H1 (cell line): ENCODE measurements at regions not wholly inside any gene's neighbourhood (a gene's known extent, or its start where the extent isn't known, plus 50 kb on each side); places are given as distances from the start of the nearest gene placed in this dataset.

Experiments
- CTCF ChIA-PET: fragments of 300-600 bp; sonication (Branson Sonifier 250); formaldehyde crosslinking; loops from one replicate; lab custom pipeline; 2021; ENCODE audit not compliant: partially characterized antibody; lab: Charles Lee
- POLR2A ChIA-PET: fragments of 300-600 bp; sonication (Branson Sonifier 250); formaldehyde crosslinking; loops from one replicate; lab custom pipeline; 2021; ENCODE audit warnings: inconsistent platforms; ENCODE audit not compliant: partially characterized antibody; lab: Charles Lee
- DNase-seq, 2 experiments: peaks; one replicate each; pipeline versions ENCODE4 v3.0.0 to v3.0.0-alpha.2; 2010 to 2022; ENCODE audit warnings: low spot score in 2 of 2, low read depth in 1 of 2, mixed read lengths in 1 of 2
- FAIRE-seq: peaks from 2 replicates; lab custom pipeline; 2011; peaks lifted over from hg19 to GRCh38; lab: Jason Lieb, UNC
- H2AFZ ChIP-seq: 2 replicates; pipeline ENCODE4 v1.8.1; 2012; ENCODE audit warnings: low read length, inconsistent platforms
- H2AK5ac ChIP-seq: 2 replicates; pipeline ENCODE4 v1.6.1; 2013; ENCODE audit warnings: low read depth, low read length
- H2BK120ac ChIP-seq: replicated peaks from 2 replicates; pipeline ENCODE3; 2013; ENCODE audit warnings: low read depth, low read length, inconsistent platforms
- H2BK12ac ChIP-seq: 2 replicates; pipeline ENCODE4 v1.6.1; 2013; ENCODE audit warnings: low read depth, low read length
- H2BK15ac ChIP-seq: 2 replicates; pipeline ENCODE4 v1.6.1; 2013; ENCODE audit warnings: low read length
- H2BK20ac ChIP-seq: 2 replicates; pipeline ENCODE4 v1.6.1; 2013; ENCODE audit warnings: low read length
- H2BK5ac ChIP-seq: 2 replicates; pipeline ENCODE4 v1.6.1; 2013; ENCODE audit warnings: low read depth, low read length
- H3K14ac ChIP-seq: 2 replicates; pipeline ENCODE4 v1.6.1; 2013; ENCODE audit warnings: inconsistent platforms; ENCODE audit not compliant: insufficient read length
- H3K18ac ChIP-seq: 2 replicates; pipeline ENCODE4 v1.6.1; 2013; ENCODE audit warnings: low read length; ENCODE audit errors: extremely low read depth
- H3K23ac ChIP-seq: 2 replicates; pipeline ENCODE4 v1.6.1; 2013; ENCODE audit warnings: inconsistent platforms; ENCODE audit not compliant: insufficient read length
- H3K23me2 ChIP-seq: 2 replicates; pipeline ENCODE4 v1.6.1; 2013; ENCODE audit warnings: low read depth, low read length
- H3K27ac ChIP-seq: 2 replicates; pipeline ENCODE4 v1.6.1; 2011; ENCODE audit warnings: low read depth, low read length, inconsistent platforms
- H3K27me3 ChIP-seq, 4 experiments: replicated peaks in 1 of 4; 1 replicate in 1 of 4; 2 replicates in 3 of 4; pipeline versions ENCODE4 v1.6.1 to v1.8.1; 2011 to 2013; ENCODE audit warnings: low read length in 3 of 4, mild to moderate bottlenecking in 3 of 4, inconsistent platforms in 2 of 4, mixed read lengths in 2 of 4, moderate library complexity in 1 of 4; ENCODE audit not compliant: control insufficient read depth in 3 of 4, insufficient read depth in 3 of 4; ENCODE audit errors: extremely low read depth in 1 of 4
- H3K36me3 ChIP-seq, 4 experiments: 2 replicates each; pipeline versions ENCODE4 v1.6.1 to v1.8.1; 2011 to 2013; ENCODE audit warnings: mild to moderate bottlenecking in 4 of 4, low read length in 3 of 4, moderate library complexity in 2 of 4, control low read depth in 1 of 4, inconsistent platforms in 1 of 4; ENCODE audit not compliant: insufficient read depth in 4 of 4, control insufficient read depth in 2 of 4
- H3K4ac ChIP-seq: replicated peaks from 2 replicates; pipeline ENCODE3; 2013; ENCODE audit warnings: low read length, low read depth, mixed read lengths, inconsistent platforms; ENCODE audit not compliant: insufficient read length
- H3K4me1 ChIP-seq, 4 experiments: replicated peaks in 1 of 4; 1 replicate in 1 of 4; 2 replicates in 3 of 4; pipeline versions ENCODE4 v1.6.1 to v1.8.1; 2011 to 2013; ENCODE audit warnings: low read length in 3 of 4, inconsistent platforms in 2 of 4, mixed read lengths in 1 of 4; ENCODE audit not compliant: insufficient read depth in 4 of 4, control insufficient read depth in 3 of 4
- H3K4me2 ChIP-seq, 2 experiments: 2 replicates each; pipeline versions ENCODE4 v1.6.1 to v1.8.1; 2011 to 2013; ENCODE audit warnings: low read depth in 2 of 2, low read length in 2 of 2, control low read depth in 1 of 2, inconsistent platforms in 1 of 2, mild to moderate bottlenecking in 1 of 2; ENCODE audit not compliant: insufficient read depth in 1 of 2
- H3K4me3 ChIP-seq, 4 experiments: fragments of 200-600, 300-600 bp in 1 of 4; sonication (generic), shearing (Covaris generic), sonication (Bioruptor Twin) in 1 of 4; 2 replicates each; pipeline versions ENCODE4 v1.5.1 to v1.8.1; 2011 to 2016; ENCODE audit warnings: low read length in 4 of 4, low read depth in 3 of 4, control low read depth in 2 of 4, inconsistent platforms in 2 of 4, mild to moderate bottlenecking in 2 of 4, mixed read lengths in 1 of 4, moderate library complexity in 1 of 4; ENCODE audit not compliant: insufficient read depth in 2 of 4; ENCODE audit errors: extremely low read depth in 1 of 4
- H3K56ac ChIP-seq: replicated peaks from 2 replicates; pipeline ENCODE3; 2013; ENCODE audit warnings: low read depth, mild to moderate bottlenecking, mixed read lengths, low read length, inconsistent platforms; ENCODE audit not compliant: insufficient read length
- H3K79me1 ChIP-seq: 2 replicates; pipeline ENCODE4 v1.6.1; 2013; ENCODE audit warnings: low read depth, low read length, control low read depth
- H3K79me2 ChIP-seq, 2 experiments: 2 replicates each; pipeline versions ENCODE4 v1.6.1 to v1.8.1; 2012 to 2013; ENCODE audit warnings: low read length in 2 of 2, mild to moderate bottlenecking in 2 of 2, inconsistent platforms in 1 of 2; ENCODE audit not compliant: insufficient read depth in 2 of 2, control insufficient read depth in 1 of 2
- H3K9ac ChIP-seq, 4 experiments: replicated peaks in 1 of 4; 1 replicate in 1 of 4; 2 replicates in 3 of 4; pipeline versions ENCODE4 v1.6.1 to v1.8.1; 2011 to 2013; ENCODE audit warnings: low read depth in 3 of 4, low read length in 3 of 4, control low read depth in 2 of 4, mild to moderate bottlenecking in 2 of 4, moderate library complexity in 2 of 4, inconsistent platforms in 1 of 4; ENCODE audit errors: extremely low read depth in 1 of 4
- H3K9me3 ChIP-seq, 2 experiments: 2 replicates each; pipeline versions ENCODE4 v1.6.1 to v1.8.1; 2012 to 2013; ENCODE audit warnings: mild to moderate bottlenecking in 2 of 2, moderate library complexity in 2 of 2, control low read depth in 1 of 2, inconsistent platforms in 1 of 2, low read depth in 1 of 2, low read length in 1 of 2, mixed read lengths in 1 of 2; ENCODE audit not compliant: insufficient read depth in 2 of 2
- H4K20me1 ChIP-seq, 2 experiments: replicated peaks in 1 of 2; 2 replicates each; pipeline versions ENCODE3 to v1.8.1; 2011 to 2013; ENCODE audit warnings: inconsistent platforms in 2 of 2, low read length in 2 of 2, mild to moderate bottlenecking in 1 of 2; ENCODE audit not compliant: insufficient read depth in 2 of 2, control insufficient read depth in 1 of 2
- H4K5ac ChIP-seq: 2 replicates; pipeline ENCODE4 v1.6.1; 2013; ENCODE audit warnings: low read length, low read depth, mixed read lengths, inconsistent platforms; ENCODE audit not compliant: insufficient read length
- H4K8ac ChIP-seq: 2 replicates; pipeline ENCODE4 v1.8.0; 2013; ENCODE audit warnings: mild to moderate bottlenecking, moderate library complexity, low read length, inconsistent platforms; ENCODE audit not compliant: insufficient read depth; ENCODE audit errors: extremely low read depth
- H4K91ac ChIP-seq: replicated peaks from 2 replicates; pipeline ENCODE3; 2013; ENCODE audit warnings: low read length, mixed read lengths, inconsistent platforms; ENCODE audit not compliant: insufficient read length
- CBX8 ChIP-seq: fragments of 300-800, 300-1000 bp; sonication (generic); IDR thresholded peaks from 2 replicates; pipeline ENCODE4 v1.7.1; 2016; ENCODE audit warnings: low read depth, low read length, borderline replicate concordance
- KDM1A ChIP-seq: fragments of 200-600, 300-600 bp; sonication (generic); IDR thresholded peaks from 2 replicates; pipeline ENCODE4 v1.7.1; 2016; ENCODE audit warnings: mild to moderate bottlenecking, low read length, borderline replicate concordance
- POLR2AphosphoS5 ChIP-seq: IDR thresholded peaks from 2 replicates; pipeline ENCODE4 v1.6.1; 2011; ENCODE audit warnings: low read depth, low read length
- POU5F1 ChIP-seq: IDR thresholded peaks from 2 replicates; pipeline ENCODE4 v1.6.1; 2011; ENCODE audit warnings: low read depth, mild to moderate bottlenecking, low read length, moderate library complexity
- SP1 ChIP-seq: IDR thresholded peaks from 2 replicates; pipeline ENCODE4 v1.6.1; 2011; ENCODE audit warnings: low read depth, low read length
- SP4 ChIP-seq: IDR thresholded peaks from 2 replicates; pipeline ENCODE4 v1.6.1; 2012; ENCODE audit warnings: low read length, inconsistent platforms
- TAF7 ChIP-seq: optimal IDR thresholded peaks from 2 replicates; pipeline ENCODE3; 2011; ENCODE audit warnings: low read depth, mild to moderate bottlenecking, inconsistent platforms, low read length, moderate library complexity, borderline replicate concordance
- YY1 ChIP-seq: IDR thresholded peaks from 2 replicates; pipeline ENCODE4 v1.6.1; 2011; ENCODE audit warnings: low read depth, mild to moderate bottlenecking, low read length
- whole genome bisulfite sequencing, 2 experiments: shearing (Covaris generic) in 1 of 2; methylation state at CpG; one replicate each; pipeline versions ENCODE4 v1.1.6 to v1.1.7; 2013 to 2015; ENCODE audit warnings: low lambda C conversion rate in 2 of 2, mixed read lengths in 2 of 2, inconsistent platforms in 1 of 2, low coverage in 1 of 2, missing lambda C conversion rate in 1 of 2; ENCODE audit not compliant: insufficient replicate concordance in 2 of 2, insufficient coverage in 1 of 2, insufficient read length in 1 of 2; ENCODE audit errors: extremely low coverage in 1 of 2, missing lambda C conversion rate in 1 of 2; 5-methylcytosine and 5-hydroxymethylcytosine counted together

GRCh38 chr4:4668355-4669210 is 126.7 kb upstream of the STX18 start:
- H2BK15ac ChIP-seq = peak overlapping the region; percentile 47; the same call in 1 of the 2 replicates
- H3K27me3 ChIP-seq = no peaks in the 10 kb centered on the region; a peak in 3 of 7 replicates
- no peaks in the 10 kb centered on the region for H3K79me1 ChIP-seq
- no peaks in the 10 kb centered on the region for H3K9me3 ChIP-seq
- peak overlapping the region in 1 of 4 experiments; percentile 52; a peak in 2 of 8 replicates for H3K4me3 ChIP-seq
- WGBS, 2 experiments = 55% methylated on average over 15 of the region's 15 CpGs; no CpG with 5 or more reads in 1 of the 2 experiments
- H3K23ac ChIP-seq = no peak overlapping the region
- H2AK5ac ChIP-seq = peak overlapping the region; percentile 67; the same call in 1 of the 2 replicates
- H3K79me2 ChIP-seq = no peaks in the 10 kb centered on the region
- peak overlapping the region; percentile 52; the same call in 1 of the 2 replicates for H2BK20ac ChIP-seq
- no peaks in the 10 kb centered on the region for H3K36me3 ChIP-seq
- peak overlapping the region; percentile 73; the same call in 1 of the 2 replicates for H3K27ac ChIP-seq
- H3K18ac ChIP-seq = peak overlapping the region; percentile 53
- H4K5ac ChIP-seq = peak overlapping the region; percentile 63
- DNase-seq (no peak), FAIRE-seq (no peak)
- H4K8ac ChIP-seq = no peak overlapping the region
- CTCF ChIA-PET = interaction anchor here (0.6 to 6.1 kb wide), 40 partner anchors 11 to 339 kb away, joined by 3 to 61 read pairs (median 4); no protein-coding TSS in a partner anchor
- H3K23me2 ChIP-seq = peaks cover 4% of the 10 kb centered on the region; the same call in 1 of the 2 replicates
- peak overlapping the region; percentile 61 for H2BK12ac ChIP-seq
- no peak overlapping the region for H3K14ac ChIP-seq
- H3K4me1 ChIP-seq = peaks cover 14 to 25% (median 20%) of the 10 kb centered on the region in 4 experiments
- peak overlapping the region; percentile 54 for H4K91ac ChIP-seq
- H3K56ac ChIP-seq = peak overlapping the region; percentile 1
- no peaks in the 10 kb centered on the region for H4K20me1 ChIP-seq
- H3K9ac ChIP-seq = no peak overlapping the region; a peak in 2 of 7 replicates
- POLR2A ChIA-PET = interaction anchor here (0.8 to 2.7 kb wide), 6 partner anchors 18 to 185 kb away, joined by 3 to 11 read pairs (median 5); partner anchors contain the start of gene STX18
- H2BK120ac ChIP-seq = peak overlapping the region; percentile 86
- peak overlapping the region; percentile 18; the same call in 1 of the 2 replicates for H2AFZ ChIP-seq
- peak overlapping the region; percentile 83 for H2BK5ac ChIP-seq
- peak overlapping the region; percentile 69 to 86 for H3K4me2 ChIP-seq
- H3K4ac ChIP-seq = peak overlapping the region; percentile 15
- no peak for TF ChIP-seq TAF7
- TF ChIP-seq YY1 = no peak
- no peak for TF ChIP-seq SP4
- TF ChIP-seq KDM1A = peak; percentile 59; the same call in 1 of the 2 replicates
- TF ChIP-seq POLR2AphosphoS5 = no peak
- TF ChIP-seq SP1 = no peak
- no peak for TF ChIP-seq POU5F1
- no peak for TF ChIP-seq CBX8
